SK-N-SH treated with all-trans-retinoic acid at 6 μM for 48 hours (cell line): ENCODE measurements at regions not wholly inside any gene's neighbourhood (a gene's known extent, or its start where the extent isn't known, plus 50 kb on each side); places are given as distances from the start of the nearest gene placed in this dataset.

Source experiments
- ATAC-seq: fragments of 200-7000 bp; cut with Tn5 transposase; 3 replicates; pipeline ENCODE4 v1.9.1; 2020; ENCODE audit warnings: mild to moderate bottlenecking, moderate library complexity
- ARNTL ChIP-seq: fragments of 450-650 bp; formaldehyde crosslinking; IDR thresholded peaks from 2 replicates; pipeline ENCODE4 v1.5.0; 2020; ENCODE audit warnings: low read depth, mild to moderate bottlenecking, moderate library complexity, borderline replicate concordance
- BACH2 ChIP-seq: fragments of 250-450 bp; sonication (Bioruptor Pico); IDR thresholded peaks from 2 replicates; pipeline ENCODE4 v1.9.0; 2021; ENCODE audit warnings: mild to moderate bottlenecking, borderline replicate concordance
- CREB5 ChIP-seq: fragments of 250-450 bp; sonication (Bioruptor Pico); IDR thresholded peaks from 2 replicates; pipeline ENCODE4 v1.5.1; 2020; ENCODE audit warnings: low read depth, mild to moderate bottlenecking, moderate library complexity
- CSDC2 ChIP-seq: fragments of 250-450 bp; sonication (Bioruptor Pico); IDR thresholded peaks from 2 replicates; pipeline ENCODE4 v1.5.0; 2020; ENCODE audit warnings: mild to moderate bottlenecking, moderate library complexity
- CSRNP3 ChIP-seq: fragments of 250-450 bp; sonication (Bioruptor Pico); IDR thresholded peaks from 2 replicates; pipeline ENCODE4 v1.5.1; 2021; ENCODE audit warnings: mild to moderate bottlenecking, moderate library complexity
- ESRRG ChIP-seq: fragments of 250-450 bp; sonication (Bioruptor Pico); IDR thresholded peaks from 2 replicates; pipeline ENCODE4 v1.6.1; 2021; ENCODE audit warnings: mild to moderate bottlenecking
- GLIS3 ChIP-seq: fragments of 250-450 bp; sonication (Bioruptor Pico); IDR thresholded peaks from 2 replicates; pipeline ENCODE4 v1.5.0; 2020; ENCODE audit warnings: mild to moderate bottlenecking, moderate library complexity
- ISL1 ChIP-seq: fragments of 250-450 bp; sonication (Bioruptor Pico); IDR thresholded peaks from 2 replicates; pipeline ENCODE4 v2.1.2; 2022; ENCODE audit warnings: mild to moderate bottlenecking, moderate library complexity
- PATZ1 ChIP-seq: fragments of 250-450 bp; sonication (Bioruptor Pico); IDR thresholded peaks from 2 replicates; pipeline ENCODE4 v1.8.0; 2020; ENCODE audit warnings: mild to moderate bottlenecking, moderate library complexity, borderline replicate concordance
- POU6F1 ChIP-seq: fragments of 250-450 bp; sonication (Bioruptor Pico); IDR thresholded peaks from 2 replicates; pipeline ENCODE4 v1.8.0; 2021; ENCODE audit warnings: low read depth, mild to moderate bottlenecking, moderate library complexity, borderline replicate concordance
- PPARA ChIP-seq: fragments of 250-450 bp; sonication (Bioruptor Pico); IDR thresholded peaks from 2 replicates; pipeline ENCODE4 v1.5.0; 2020; ENCODE audit warnings: mild to moderate bottlenecking, borderline replicate concordance
- RARB ChIP-seq: fragments of 250-450 bp; sonication (Bioruptor Pico); IDR thresholded peaks from 2 replicates; pipeline ENCODE4 v1.8.0; 2021; ENCODE audit warnings: mild to moderate bottlenecking, moderate library complexity
- SNAI2 ChIP-seq: fragments of 250-450 bp; sonication (Bioruptor Pico); IDR thresholded peaks from 2 replicates; pipeline ENCODE4 v1.5.0; 2020; ENCODE audit warnings: mild to moderate bottlenecking, moderate library complexity
- TCF4 ChIP-seq: fragments of 250-450 bp; sonication (Bioruptor Pico); IDR thresholded peaks from 2 replicates; pipeline ENCODE4 v1.8.0; 2021; ENCODE audit warnings: mild to moderate bottlenecking, moderate library complexity, borderline replicate concordance
- TOX ChIP-seq: fragments of 250-450 bp; sonication (Bioruptor Pico); IDR thresholded peaks from 2 replicates; pipeline ENCODE4 v1.8.0; 2021; ENCODE audit warnings: mild to moderate bottlenecking, moderate library complexity, borderline replicate concordance
- TSHZ2 ChIP-seq: fragments of 250-450 bp; sonication (Bioruptor Pico); IDR thresholded peaks from 2 replicates; pipeline ENCODE4 v1.5.0; 2020; ENCODE audit warnings: mild to moderate bottlenecking, moderate library complexity
- ZC3H10 ChIP-seq: fragments of 250-450 bp; sonication (Bioruptor Pico); IDR thresholded peaks from 2 replicates; pipeline ENCODE4 v1.5.1; 2021; ENCODE audit warnings: mild to moderate bottlenecking, moderate library complexity
- ZFP3 ChIP-seq: fragments of 250-450 bp; sonication (Bioruptor Pico); IDR thresholded peaks from 2 replicates; pipeline ENCODE4 v1.5.0; 2020; ENCODE audit warnings: mild to moderate bottlenecking, moderate library complexity
- ZFP30 ChIP-seq: fragments of 450-650 bp; formaldehyde crosslinking; IDR thresholded peaks from 2 replicates; pipeline ENCODE4 v1.5.0; 2022; ENCODE audit warnings: mild to moderate bottlenecking, moderate library complexity
- ZNF565 ChIP-seq: fragments of 450-650 bp; formaldehyde crosslinking; conservative IDR thresholded peaks from 2 replicates; pipeline ENCODE4 v1.5.0; 2020; ENCODE audit warnings: low read depth, mild to moderate bottlenecking, moderate library complexity
- ZNF70 ChIP-seq: fragments of 450-650 bp; formaldehyde crosslinking; IDR thresholded peaks from 2 replicates; pipeline ENCODE4 v1.5.0; 2020; ENCODE audit warnings: mild to moderate bottlenecking, moderate library complexity
- ZNF8 ChIP-seq: fragments of 450-650 bp; formaldehyde crosslinking; IDR thresholded peaks from 2 replicates; pipeline ENCODE4 v1.5.0; 2020; ENCODE audit warnings: mild to moderate bottlenecking, moderate library complexity

GRCh38 chr9:107983181-107983603 is 493.6 kb upstream of the KLF4 start (continued):
- TF ChIP-seq ESRRG (CRISPR knock-in tag) (no peak), ZFP3 (CRISPR knock-in tag) (no peak), CREB5 (no peak)

GRCh38 chr9:107982745-107983144 is 493.2 kb upstream of the KLF4 start:
- ATAC-seq: no peak
- TF ChIP-seq BACH2 (no peak), ARNTL (CRISPR knock-in tag) (no peak), SNAI2 (CRISPR knock-in tag) (no peak), ZNF565 (no peak), GLIS3 (no peak), ZC3H10 (CRISPR knock-in tag) (no peak), ESRRG (CRISPR knock-in tag) (no peak), TSHZ2 (CRISPR knock-in tag) (no peak), CSDC2 (CRISPR knock-in tag) (no peak), TCF4 (CRISPR knock-in tag) (no peak), ZNF70 (no peak)

GRCh38 chr9:107982001-107982400 is 492.4 kb upstream of the KLF4 start:
- TF ChIP-seq ZFP3 (CRISPR knock-in tag): no peak
- no peak for TF ChIP-seq ARNTL (CRISPR knock-in tag)
- TF ChIP-seq ZNF70: no peak
- no peak for TF ChIP-seq ZNF8 (CRISPR knock-in tag)
- TF ChIP-seq ZFP30 (CRISPR knock-in tag): no peak
- TF ChIP-seq CSRNP3: no peak
- TF ChIP-seq ZC3H10 (CRISPR knock-in tag): no peak
- no peak for TF ChIP-seq CSDC2 (CRISPR knock-in tag)
- TF ChIP-seq BACH2: no peak
- TF ChIP-seq POU6F1: no peak
- TF ChIP-seq ISL1 (CRISPR knock-in tag): no peak
- TF ChIP-seq TCF4 (CRISPR knock-in tag): no peak
- no peak for TF ChIP-seq CREB5
- no peak for TF ChIP-seq GLIS3
- no peak for TF ChIP-seq TOX
- no peak for TF ChIP-seq SNAI2 (CRISPR knock-in tag)
- no peak for TF ChIP-seq PPARA (CRISPR knock-in tag)
- ATAC-seq: no peak

GRCh38 chr9:107980984-107981383 is 491.4 kb upstream of the KLF4 start:
- no peak for ATAC-seq
- TF ChIP-seq TSHZ2 (CRISPR knock-in tag) (no peak), RARB (no peak), ZNF8 (CRISPR knock-in tag) (no peak), PPARA (CRISPR knock-in tag) (no peak), PATZ1 (CRISPR knock-in tag) (no peak), CREB5 (no peak)
